ENCODE measurements at regions not wholly inside any gene's neighbourhood (a gene's known extent, or its start where the extent isn't known, plus 50 kb on each side); places are given as distances from the start of the nearest gene placed in this dataset.

GRCh38 chr3:177772908-177773557 lies 575.8 kb upstream of the TBL1XR1 start:
- POLR2A ChIA-PET, result no interaction called here
- H2AFZ ChIP-seq (ENCODE audit: low read depth, low read length), result no peak overlapping the region
- intact Hi-C loops (cut with micrococcal nuclease) (no loop called here), dilution Hi-C loops (cut with MboI; ENCODE audit: extremely low pct_ligation_motif_present, low sequenced_read_pairs) (no loop called here)
- TF ChIP-seq FOS (IDR thresholded peaks at IDR 0.05; ENCODE audit: borderline replicate concordance, insufficient read depth, low read length) (no peak), MYC (IDR thresholded peaks at IDR 0.05; ENCODE audit: low read depth, low read length) (no peak), POLR2A (IDR thresholded peaks at IDR 0.05; ENCODE audit: low read depth, low read length) (no peak), JUN (IDR thresholded peaks at IDR 0.05; ENCODE audit: borderline replicate concordance, insufficient read depth, insufficient read length, low read depth) (no peak), GATA2 (IDR thresholded peaks at IDR 0.05; ENCODE audit: insufficient read depth, insufficient read length, low read depth, low read length) (no peak), POLR2AphosphoS5 (IDR thresholded peaks at IDR 0.05; ENCODE audit: insufficient read depth, low read depth, low read length) (no peak), EZH2 (IDR thresholded peaks at IDR 0.05; ENCODE audit: borderline replicate concordance, low read depth, low read length, severe bottlenecking) (no peak)
- TF ChIP-seq, protein P1, sequence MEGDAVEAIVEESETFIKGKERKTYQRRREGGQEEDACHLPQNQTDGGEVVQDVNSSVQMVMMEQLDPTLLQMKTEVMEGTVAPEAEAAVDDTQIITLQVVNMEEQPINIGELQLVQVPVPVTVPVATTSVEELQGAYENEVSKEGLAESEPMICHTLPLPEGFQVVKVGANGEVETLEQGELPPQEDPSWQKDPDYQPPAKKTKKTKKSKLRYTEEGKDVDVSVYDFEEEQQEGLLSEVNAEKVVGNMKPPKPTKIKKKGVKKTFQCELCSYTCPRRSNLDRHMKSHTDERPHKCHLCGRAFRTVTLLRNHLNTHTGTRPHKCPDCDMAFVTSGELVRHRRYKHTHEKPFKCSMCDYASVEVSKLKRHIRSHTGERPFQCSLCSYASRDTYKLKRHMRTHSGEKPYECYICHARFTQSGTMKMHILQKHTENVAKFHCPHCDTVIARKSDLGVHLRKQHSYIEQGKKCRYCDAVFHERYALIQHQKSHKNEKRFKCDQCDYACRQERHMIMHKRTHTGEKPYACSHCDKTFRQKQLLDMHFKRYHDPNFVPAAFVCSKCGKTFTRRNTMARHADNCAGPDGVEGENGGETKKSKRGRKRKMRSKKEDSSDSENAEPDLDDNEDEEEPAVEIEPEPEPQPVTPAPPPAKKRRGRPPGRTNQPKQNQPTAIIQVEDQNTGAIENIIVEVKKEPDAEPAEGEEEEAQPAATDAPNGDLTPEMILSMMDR (IDR thresholded peaks at IDR 0.05; ENCODE audit: extremely low read depth in 1 of 2, insufficient read depth in 1 of 2, low read depth in 1 of 2, low read length in 2 of 2), result no peak
- TF ChIP-seq, protein P2, sequence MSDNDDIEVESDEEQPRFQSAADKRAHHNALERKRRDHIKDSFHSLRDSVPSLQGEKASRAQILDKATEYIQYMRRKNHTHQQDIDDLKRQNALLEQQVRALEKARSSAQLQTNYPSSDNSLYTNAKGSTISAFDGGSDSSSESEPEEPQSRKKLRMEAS (IDR thresholded peaks at IDR 0.05; ENCODE audit: insufficient read depth, insufficient read length), result no peak
- H3K27ac ChIP-seq (ENCODE audit: insufficient read depth, low read depth, low read length), result no peak overlapping the region
- H3K36me3 ChIP-seq (ENCODE audit: control insufficient read depth in 2 of 2, extremely low read depth in 1 of 2, insufficient read depth in 2 of 2, low read length in 2 of 2), result no peaks in the 10 kb centered on the region
- no peak for FAIRE-seq
- H3K9me3 ChIP-seq (replicated peaks; ENCODE audit: control insufficient read depth, insufficient read depth, low read length), result no peaks in the 10 kb centered on the region
- BruUV-seq (replicated peaks), result no TSS peak
- no peak overlapping the region for H3K9ac ChIP-seq (replicated peaks; ENCODE audit: extremely low read depth, insufficient read depth, low read length)
- peaks cover 3% of the 10 kb centered on the region for H3K4me1 ChIP-seq (ENCODE audit: control insufficient read depth, extremely low read depth, insufficient read depth, low read length)
- H3K4me2 ChIP-seq (ENCODE audit: insufficient read depth, low read length), result no peak overlapping the region
- H3K79me2 ChIP-seq (ENCODE audit: control insufficient read depth, insufficient read depth, low read length), result no peaks in the 10 kb centered on the region
- H4K20me1 ChIP-seq (replicated peaks; ENCODE audit: control insufficient read depth, extremely low read depth, insufficient read depth, low read length), result no peaks in the 10 kb centered on the region
- DNase-seq (ENCODE audit: low read depth, low spot score), result no peak
- CTCF ChIA-PET, result no interaction called here
- H3K27me3 ChIP-seq (ENCODE audit: control insufficient read depth in 2 of 2, insufficient read depth in 2 of 2, low read length in 2 of 2), result no peaks in the 10 kb centered on the region
- no peak overlapping the region for H3K4me3 ChIP-seq (replicated peaks in 1 of 3; ENCODE audit: insufficient read depth in 1 of 3, low read depth in 1 of 3, low read length in 3 of 3)
- H3K9me1 ChIP-seq (replicated peaks; ENCODE audit: control insufficient read depth, extremely low read depth, insufficient read depth, low read length), result no peaks in the 10 kb centered on the region
